ENCODE measurements at regions not wholly inside any gene's neighbourhood (a gene's known extent, or its start where the extent isn't known, plus 50 kb on each side); places are given as distances from the start of the nearest gene placed in this dataset.

- TF ChIP-seq CTCF (IDR thresholded peaks at IDR 0.05; ENCODE audit: low read length) (no peak), EZH2 (optimal IDR thresholded peaks at IDR 0.05; ENCODE audit: low read depth, low read length) (no peak), EZH2phosphoT487 (IDR thresholded peaks at IDR 0.05; ENCODE audit: low read length) (no peak)
These were observed 460.2 kb downstream of the ICE1 start for GRCh38 chr5:5882706-5883105.

Data from MM.1S (cell line).